H1 (cell line): ENCODE measurements at regions not wholly inside any gene's neighbourhood (a gene's known extent, or its start where the extent isn't known, plus 50 kb on each side); places are given as distances from the start of the nearest gene placed in this dataset.

Source experiments
- CTCF ChIA-PET: fragments of 300-600 bp; sonication (Branson Sonifier 250); formaldehyde crosslinking; loops from one replicate; lab custom pipeline; 2021; ENCODE audit not compliant: partially characterized antibody; lab: Charles Lee
- POLR2A ChIA-PET: fragments of 300-600 bp; sonication (Branson Sonifier 250); formaldehyde crosslinking; loops from one replicate; lab custom pipeline; 2021; ENCODE audit warnings: inconsistent platforms; ENCODE audit not compliant: partially characterized antibody; lab: Charles Lee
- DNase-seq, 2 experiments: peaks; one replicate each; pipeline versions ENCODE4 v3.0.0 to v3.0.0-alpha.2; 2010 to 2022; ENCODE audit warnings: low spot score in 2 of 2, low read depth in 1 of 2, mixed read lengths in 1 of 2
- FAIRE-seq: peaks from 2 replicates; lab custom pipeline; 2011; peaks lifted over from hg19 to GRCh38; lab: Jason Lieb, UNC
- H2AFZ ChIP-seq: 2 replicates; pipeline ENCODE4 v1.8.1; 2012; ENCODE audit warnings: low read length, inconsistent platforms
- H2AK5ac ChIP-seq: 2 replicates; pipeline ENCODE4 v1.6.1; 2013; ENCODE audit warnings: low read depth, low read length
- H2BK120ac ChIP-seq: replicated peaks from 2 replicates; pipeline ENCODE3; 2013; ENCODE audit warnings: low read depth, low read length, inconsistent platforms
- H2BK12ac ChIP-seq: 2 replicates; pipeline ENCODE4 v1.6.1; 2013; ENCODE audit warnings: low read depth, low read length
- H2BK15ac ChIP-seq: 2 replicates; pipeline ENCODE4 v1.6.1; 2013; ENCODE audit warnings: low read length
- H2BK20ac ChIP-seq: 2 replicates; pipeline ENCODE4 v1.6.1; 2013; ENCODE audit warnings: low read length
- H2BK5ac ChIP-seq: 2 replicates; pipeline ENCODE4 v1.6.1; 2013; ENCODE audit warnings: low read depth, low read length
- H3K14ac ChIP-seq: 2 replicates; pipeline ENCODE4 v1.6.1; 2013; ENCODE audit warnings: inconsistent platforms; ENCODE audit not compliant: insufficient read length
- H3K18ac ChIP-seq: 2 replicates; pipeline ENCODE4 v1.6.1; 2013; ENCODE audit warnings: low read length; ENCODE audit errors: extremely low read depth
- H3K23ac ChIP-seq: 2 replicates; pipeline ENCODE4 v1.6.1; 2013; ENCODE audit warnings: inconsistent platforms; ENCODE audit not compliant: insufficient read length
- H3K23me2 ChIP-seq: 2 replicates; pipeline ENCODE4 v1.6.1; 2013; ENCODE audit warnings: low read depth, low read length
- H3K27ac ChIP-seq: 2 replicates; pipeline ENCODE4 v1.6.1; 2011; ENCODE audit warnings: low read depth, low read length, inconsistent platforms
- H3K27me3 ChIP-seq, 4 experiments: replicated peaks in 1 of 4; 1 replicate in 1 of 4; 2 replicates in 3 of 4; pipeline versions ENCODE4 v1.6.1 to v1.8.1; 2011 to 2013; ENCODE audit warnings: low read length in 3 of 4, mild to moderate bottlenecking in 3 of 4, inconsistent platforms in 2 of 4, mixed read lengths in 2 of 4, moderate library complexity in 1 of 4; ENCODE audit not compliant: control insufficient read depth in 3 of 4, insufficient read depth in 3 of 4; ENCODE audit errors: extremely low read depth in 1 of 4
- H3K36me3 ChIP-seq, 4 experiments: 2 replicates each; pipeline versions ENCODE4 v1.6.1 to v1.8.1; 2011 to 2013; ENCODE audit warnings: mild to moderate bottlenecking in 4 of 4, low read length in 3 of 4, moderate library complexity in 2 of 4, control low read depth in 1 of 4, inconsistent platforms in 1 of 4; ENCODE audit not compliant: insufficient read depth in 4 of 4, control insufficient read depth in 2 of 4
- H3K4ac ChIP-seq: replicated peaks from 2 replicates; pipeline ENCODE3; 2013; ENCODE audit warnings: low read length, low read depth, mixed read lengths, inconsistent platforms; ENCODE audit not compliant: insufficient read length
- H3K4me1 ChIP-seq, 4 experiments: replicated peaks in 1 of 4; 1 replicate in 1 of 4; 2 replicates in 3 of 4; pipeline versions ENCODE4 v1.6.1 to v1.8.1; 2011 to 2013; ENCODE audit warnings: low read length in 3 of 4, inconsistent platforms in 2 of 4, mixed read lengths in 1 of 4; ENCODE audit not compliant: insufficient read depth in 4 of 4, control insufficient read depth in 3 of 4
- H3K4me2 ChIP-seq, 2 experiments: 2 replicates each; pipeline versions ENCODE4 v1.6.1 to v1.8.1; 2011 to 2013; ENCODE audit warnings: low read depth in 2 of 2, low read length in 2 of 2, control low read depth in 1 of 2, inconsistent platforms in 1 of 2, mild to moderate bottlenecking in 1 of 2; ENCODE audit not compliant: insufficient read depth in 1 of 2
- H3K4me3 ChIP-seq, 4 experiments: fragments of 200-600, 300-600 bp in 1 of 4; sonication (generic), shearing (Covaris generic), sonication (Bioruptor Twin) in 1 of 4; 2 replicates each; pipeline versions ENCODE4 v1.5.1 to v1.8.1; 2011 to 2016; ENCODE audit warnings: low read length in 4 of 4, low read depth in 3 of 4, control low read depth in 2 of 4, inconsistent platforms in 2 of 4, mild to moderate bottlenecking in 2 of 4, mixed read lengths in 1 of 4, moderate library complexity in 1 of 4; ENCODE audit not compliant: insufficient read depth in 2 of 4; ENCODE audit errors: extremely low read depth in 1 of 4
- H3K56ac ChIP-seq: replicated peaks from 2 replicates; pipeline ENCODE3; 2013; ENCODE audit warnings: low read depth, mild to moderate bottlenecking, mixed read lengths, low read length, inconsistent platforms; ENCODE audit not compliant: insufficient read length
- H3K79me1 ChIP-seq: 2 replicates; pipeline ENCODE4 v1.6.1; 2013; ENCODE audit warnings: low read depth, low read length, control low read depth
- H3K79me2 ChIP-seq, 2 experiments: 2 replicates each; pipeline versions ENCODE4 v1.6.1 to v1.8.1; 2012 to 2013; ENCODE audit warnings: low read length in 2 of 2, mild to moderate bottlenecking in 2 of 2, inconsistent platforms in 1 of 2; ENCODE audit not compliant: insufficient read depth in 2 of 2, control insufficient read depth in 1 of 2
- H3K9ac ChIP-seq, 4 experiments: replicated peaks in 1 of 4; 1 replicate in 1 of 4; 2 replicates in 3 of 4; pipeline versions ENCODE4 v1.6.1 to v1.8.1; 2011 to 2013; ENCODE audit warnings: low read depth in 3 of 4, low read length in 3 of 4, control low read depth in 2 of 4, mild to moderate bottlenecking in 2 of 4, moderate library complexity in 2 of 4, inconsistent platforms in 1 of 4; ENCODE audit errors: extremely low read depth in 1 of 4
- H3K9me3 ChIP-seq, 2 experiments: 2 replicates each; pipeline versions ENCODE4 v1.6.1 to v1.8.1; 2012 to 2013; ENCODE audit warnings: mild to moderate bottlenecking in 2 of 2, moderate library complexity in 2 of 2, control low read depth in 1 of 2, inconsistent platforms in 1 of 2, low read depth in 1 of 2, low read length in 1 of 2, mixed read lengths in 1 of 2; ENCODE audit not compliant: insufficient read depth in 2 of 2
- H4K20me1 ChIP-seq, 2 experiments: replicated peaks in 1 of 2; 2 replicates each; pipeline versions ENCODE3 to v1.8.1; 2011 to 2013; ENCODE audit warnings: inconsistent platforms in 2 of 2, low read length in 2 of 2, mild to moderate bottlenecking in 1 of 2; ENCODE audit not compliant: insufficient read depth in 2 of 2, control insufficient read depth in 1 of 2
- H4K5ac ChIP-seq: 2 replicates; pipeline ENCODE4 v1.6.1; 2013; ENCODE audit warnings: low read length, low read depth, mixed read lengths, inconsistent platforms; ENCODE audit not compliant: insufficient read length
- H4K8ac ChIP-seq: 2 replicates; pipeline ENCODE4 v1.8.0; 2013; ENCODE audit warnings: mild to moderate bottlenecking, moderate library complexity, low read length, inconsistent platforms; ENCODE audit not compliant: insufficient read depth; ENCODE audit errors: extremely low read depth
- H4K91ac ChIP-seq: replicated peaks from 2 replicates; pipeline ENCODE3; 2013; ENCODE audit warnings: low read length, mixed read lengths, inconsistent platforms; ENCODE audit not compliant: insufficient read length
- ATF2 ChIP-seq: IDR thresholded peaks from 2 replicates; pipeline ENCODE4 v1.6.1; 2012; ENCODE audit warnings: low read length, inconsistent platforms
- POLR2AphosphoS5 ChIP-seq: IDR thresholded peaks from 2 replicates; pipeline ENCODE4 v1.6.1; 2011; ENCODE audit warnings: low read depth, low read length
- RXRA ChIP-seq: IDR thresholded peaks from 2 replicates; pipeline ENCODE4 v1.6.1; 2011; ENCODE audit warnings: low read depth, mild to moderate bottlenecking, low read length, moderate library complexity; ENCODE audit not compliant: insufficient read depth
- SIRT6 ChIP-seq: IDR thresholded peaks from one replicate; pipeline ENCODE4 v1.7.1; 2012; ENCODE audit warnings: low read length, inconsistent platforms
- SIX5 ChIP-seq: IDR thresholded peaks from 2 replicates; pipeline ENCODE4 v1.6.1; 2011; ENCODE audit warnings: mild to moderate bottlenecking, low read depth, low read length
- SP2 ChIP-seq: IDR thresholded peaks from 2 replicates; pipeline ENCODE4 v1.6.1; 2012; ENCODE audit warnings: mild to moderate bottlenecking, low read length, inconsistent platforms
- TAF7 ChIP-seq: optimal IDR thresholded peaks from 2 replicates; pipeline ENCODE3; 2011; ENCODE audit warnings: low read depth, mild to moderate bottlenecking, inconsistent platforms, low read length, moderate library complexity, borderline replicate concordance
- WGBS, 2 experiments: shearing (Covaris generic) in 1 of 2; methylation state at CpG; one replicate each; pipeline versions ENCODE4 v1.1.6 to v1.1.7; 2013 to 2015; ENCODE audit warnings: low lambda C conversion rate in 2 of 2, mixed read lengths in 2 of 2, inconsistent platforms in 1 of 2, low coverage in 1 of 2, missing lambda C conversion rate in 1 of 2; ENCODE audit not compliant: insufficient replicate concordance in 2 of 2, insufficient coverage in 1 of 2, insufficient read length in 1 of 2; ENCODE audit errors: extremely low coverage in 1 of 2, missing lambda C conversion rate in 1 of 2; 5-methylcytosine and 5-hydroxymethylcytosine counted together

DNA sequence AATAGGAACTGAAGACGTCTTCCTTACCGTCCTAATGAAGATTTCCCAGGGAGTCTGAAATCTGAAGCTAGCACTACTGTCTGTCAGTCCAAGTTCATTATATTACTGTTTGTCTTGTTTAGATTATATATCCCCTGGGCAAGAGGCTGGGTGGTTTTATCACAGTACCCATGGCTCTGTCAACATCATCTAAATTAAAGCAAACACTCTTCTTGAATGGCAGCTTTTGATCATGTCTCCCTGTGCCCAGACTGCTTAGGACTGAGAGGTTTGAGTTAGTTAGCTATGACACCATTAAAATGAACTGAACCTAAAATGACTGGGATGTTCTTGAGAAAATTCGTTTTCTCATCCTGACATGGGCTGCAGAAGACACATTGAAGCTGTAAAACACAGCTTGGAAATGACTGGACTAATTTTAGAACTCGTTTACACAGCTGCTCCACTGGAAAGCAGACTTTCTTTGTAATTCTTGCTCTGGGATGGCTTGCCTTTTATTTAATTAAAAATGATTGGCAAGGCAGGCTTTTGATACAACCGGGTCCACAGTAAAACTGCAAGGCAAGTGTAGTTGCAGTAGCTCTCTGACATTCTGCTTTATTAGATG, 243.5 kb downstream of the MFSD1 start:
- H3K36me3 ChIP-seq: no peaks in the 10 kb centered on the region; a peak in 1 of 8 replicates
- ChIA-PET POLR2A (no interaction called here), CTCF (no interaction called here)
- no peak overlapping the region for H3K23ac ChIP-seq
- no peak overlapping the region for H4K91ac ChIP-seq
- FAIRE-seq: no peak
- no peak overlapping the region for H2BK120ac ChIP-seq
- H3K79me2 ChIP-seq: no peaks in the 10 kb centered on the region
- H3K9me3 ChIP-seq: no peaks in the 10 kb centered on the region
- no peaks in the 10 kb centered on the region for H3K23me2 ChIP-seq
- H2BK12ac ChIP-seq: no peak overlapping the region
- no peak overlapping the region for H3K56ac ChIP-seq
- H2BK5ac ChIP-seq: no peak overlapping the region
- H4K8ac ChIP-seq: no peak overlapping the region
- no peak overlapping the region for H4K5ac ChIP-seq
- no peak overlapping the region for H3K14ac ChIP-seq
- H2BK15ac ChIP-seq: no peak overlapping the region
- no peaks in the 10 kb centered on the region for H3K27me3 ChIP-seq
- no peak overlapping the region for H3K4ac ChIP-seq
- no peak overlapping the region for H3K18ac ChIP-seq
- no peak overlapping the region for H3K4me3 ChIP-seq
- H3K27ac ChIP-seq: no peak overlapping the region
- no peak overlapping the region for H2AFZ ChIP-seq
- no peaks in the 10 kb centered on the region for H3K4me1 ChIP-seq
- no peaks in the 10 kb centered on the region for H4K20me1 ChIP-seq
- H2BK20ac ChIP-seq: no peak overlapping the region
- H3K4me2 ChIP-seq: no peak overlapping the region
- no peak overlapping the region for H3K9ac ChIP-seq
- TF ChIP-seq ATF2 (no peak), SIX5 (no peak), POLR2AphosphoS5 (no peak), SP2 (no peak), SIRT6 (no peak), RXRA (no peak), TAF7 (no peak)
- no peak for DNase-seq
- H3K79me1 ChIP-seq: no peaks in the 10 kb centered on the region
- WGBS, 2 experiments: 94% methylated on average over 5 of the region's 5 CpGs; no CpG with 5 or more reads in 1 of the 2 experiments
- H2AK5ac ChIP-seq: no peak overlapping the region
